Trophoblast cell (in vitro differentiated cells and primary cell): ENCODE measurements at regions not wholly inside any gene's neighbourhood (a gene's known extent, or its start where the extent isn't known, plus 50 kb on each side); places are given as distances from the start of the nearest gene placed in this dataset.
"Not testable (repeated sequence)": the region's sequence is repeated elsewhere in the genome, so short reads cannot be mapped to it uniquely, and the experiment has no call there.

ENCODE experiments used
- DNase-seq, 2 donors: peaks; one replicate each; pipeline ENCODE4 v3.0.0-alpha.2; 2016
- H2AFZ ChIP-seq: 2 replicates; pipeline ENCODE4 v1.6.1; 2013; ENCODE audit warnings: low read length, moderate library complexity, mild to moderate bottlenecking; ENCODE audit not compliant: insufficient read depth, poor library complexity
- H2AK5ac ChIP-seq: 2 replicates; pipeline ENCODE4 v1.6.1; 2013; ENCODE audit warnings: mild to moderate bottlenecking, low read length
- H2BK120ac ChIP-seq: 2 replicates; pipeline ENCODE4 v1.6.1; 2013; ENCODE audit warnings: low read length, mild to moderate bottlenecking, moderate library complexity; ENCODE audit not compliant: insufficient read depth, poor library complexity
- H2BK12ac ChIP-seq: 2 replicates; pipeline ENCODE4 v1.6.1; 2013; ENCODE audit warnings: mild to moderate bottlenecking, low read length, moderate library complexity
- H2BK5ac ChIP-seq: 2 replicates; pipeline ENCODE4 v1.6.1; 2013; ENCODE audit warnings: low read length, low read depth, moderate library complexity, mild to moderate bottlenecking; ENCODE audit not compliant: poor library complexity
- H3K14ac ChIP-seq: 2 replicates; pipeline ENCODE4 v1.6.1; 2013; ENCODE audit warnings: mild to moderate bottlenecking, low read length
- H3K18ac ChIP-seq: 2 replicates; pipeline ENCODE4 v1.6.1; 2013; ENCODE audit warnings: mild to moderate bottlenecking, low read length
- H3K23ac ChIP-seq: 2 replicates; pipeline ENCODE4 v1.6.1; 2013; ENCODE audit warnings: low read length
- H3K27ac ChIP-seq: 2 replicates; pipeline ENCODE4 v1.5.1; 2013; ENCODE audit warnings: low read depth, mild to moderate bottlenecking, inconsistent platforms, low read length, moderate library complexity
- H3K27me3 ChIP-seq: 2 replicates; pipeline ENCODE4 v1.6.1; 2013; ENCODE audit warnings: inconsistent platforms, mild to moderate bottlenecking, low read length, moderate library complexity; ENCODE audit not compliant: insufficient read depth
- H3K36me3 ChIP-seq, 2 experiments: 1 replicate in 1 of 2; 2 replicates in 1 of 2; pipeline ENCODE4 v1.6.1; 2013; ENCODE audit warnings: low read length in 2 of 2, mild to moderate bottlenecking in 2 of 2, moderate library complexity in 1 of 2; ENCODE audit not compliant: insufficient read depth in 2 of 2, control insufficient read depth in 1 of 2
- H3K4ac ChIP-seq: 2 replicates; pipeline ENCODE4 v1.6.1; 2013; ENCODE audit warnings: low read depth, mild to moderate bottlenecking, low read length, moderate library complexity
- H3K4me1 ChIP-seq, 2 experiments: 1 replicate in 1 of 2; 2 replicates in 1 of 2; pipeline ENCODE4 v1.6.1; 2013; ENCODE audit warnings: low read length in 2 of 2, mild to moderate bottlenecking in 2 of 2, moderate library complexity in 1 of 2; ENCODE audit not compliant: insufficient read depth in 2 of 2, control insufficient read depth in 1 of 2
- H3K4me2 ChIP-seq: 2 replicates; pipeline ENCODE4 v1.6.1; 2013; ENCODE audit warnings: inconsistent platforms, mild to moderate bottlenecking, low read length, moderate library complexity
- H3K4me3 ChIP-seq: 2 replicates; pipeline ENCODE4 v1.5.1; 2013; ENCODE audit warnings: mild to moderate bottlenecking, low read depth, low read length, inconsistent platforms
- H3K79me1 ChIP-seq: one replicate; pipeline ENCODE4 v1.6.1; 2013; ENCODE audit warnings: low read length
- H3K79me2 ChIP-seq: 2 replicates; pipeline ENCODE4 v1.6.1; 2013; ENCODE audit warnings: low read length, mild to moderate bottlenecking; ENCODE audit not compliant: control insufficient read depth, insufficient read depth, poor library complexity
- H3K9ac ChIP-seq: 2 replicates; pipeline ENCODE4 v1.6.1; 2013; ENCODE audit warnings: mild to moderate bottlenecking, low read length
- H3K9me3 ChIP-seq: 2 replicates; pipeline ENCODE4 v1.6.1; 2013; ENCODE audit warnings: low read depth, mild to moderate bottlenecking, control low read depth, inconsistent platforms, low read length; ENCODE audit not compliant: insufficient read depth
- H4K12ac ChIP-seq: 2 replicates; pipeline ENCODE4 v1.6.1; 2013; ENCODE audit warnings: low read depth, mild to moderate bottlenecking, low read length, moderate library complexity
- H4K8ac ChIP-seq: 2 replicates; pipeline ENCODE4 v1.6.1; 2013; ENCODE audit warnings: low read depth, mild to moderate bottlenecking, low read length, moderate library complexity
- H4K91ac ChIP-seq: one replicate; pipeline ENCODE4 v1.6.1; 2013; ENCODE audit warnings: low read depth, mild to moderate bottlenecking, low read length, moderate library complexity
- WGBS: extraction: QIAGEN DNeasy Blood & Tissue Kit; methylation state at CpG from one replicate; pipeline ENCODE4 v1.1.7; 2013; ENCODE audit warnings: missing lambda C conversion rate; ENCODE audit not compliant: insufficient read length, insufficient coverage; ENCODE audit errors: extremely low coverage; 5-methylcytosine and 5-hydroxymethylcytosine counted together

GRCh38 chrX:27163236-27163635 is 299.9 kb downstream of the PPP4R3C start:
- no peak overlapping the region for H2AFZ ChIP-seq
- no peak overlapping the region for H2BK5ac ChIP-seq
- no peak overlapping the region for H3K18ac ChIP-seq
- H3K79me1 ChIP-seq = no peaks in the 10 kb centered on the region
- no peak overlapping the region for H4K12ac ChIP-seq
- no peak overlapping the region for H3K4me3 ChIP-seq
- WGBS = no CpG with 5 or more reads among the region's 4 CpGs
- no peak overlapping the region for H3K9ac ChIP-seq
- H2AK5ac ChIP-seq = no peak overlapping the region
- H3K27ac ChIP-seq = no peak overlapping the region
- H3K27me3 ChIP-seq = no peaks in the 10 kb centered on the region
- no peaks in the 10 kb centered on the region for H3K4me1 ChIP-seq
- H3K4ac ChIP-seq = no peak overlapping the region
- H3K9me3 ChIP-seq = no peaks in the 10 kb centered on the region
- H4K91ac ChIP-seq = no peak overlapping the region
- no peak overlapping the region for H2BK12ac ChIP-seq
- DNase-seq = no peak
- no peak overlapping the region for H3K23ac ChIP-seq
- H3K36me3 ChIP-seq = no peaks in the 10 kb centered on the region
- no peak overlapping the region for H3K14ac ChIP-seq
- H2BK120ac ChIP-seq = no peak overlapping the region
- H4K8ac ChIP-seq = no peak overlapping the region
- no peak overlapping the region for H3K4me2 ChIP-seq
- no peaks in the 10 kb centered on the region for H3K79me2 ChIP-seq

- H4K8ac ChIP-seq = no peak overlapping the region
- no peak overlapping the region for H3K14ac ChIP-seq
- no peaks in the 10 kb centered on the region for H3K27me3 ChIP-seq
- H3K4me1 ChIP-seq = no peaks in the 10 kb centered on the region
- H2BK12ac ChIP-seq = no peak overlapping the region
- no peak overlapping the region for H2AK5ac ChIP-seq
- H3K9me3 ChIP-seq = no peaks in the 10 kb centered on the region
- no peaks in the 10 kb centered on the region for H3K79me2 ChIP-seq
- DNase-seq = no peak
- H2BK120ac ChIP-seq = no peak overlapping the region
- no peak overlapping the region for H4K12ac ChIP-seq
- no peak overlapping the region for H2AFZ ChIP-seq
- H3K9ac ChIP-seq = no peak overlapping the region
- no peak overlapping the region for H2BK5ac ChIP-seq
- H3K18ac ChIP-seq = no peak overlapping the region
- H3K4ac ChIP-seq = no peak overlapping the region
- no peak overlapping the region for H3K27ac ChIP-seq
- H3K4me3 ChIP-seq = no peak overlapping the region
- no peak overlapping the region for H4K91ac ChIP-seq
- no peak overlapping the region for H3K23ac ChIP-seq
- WGBS = no CpG with 5 or more reads among the region's 1 CpG
- no peaks in the 10 kb centered on the region for H3K36me3 ChIP-seq
- H3K4me2 ChIP-seq = no peak overlapping the region
- H3K79me1 ChIP-seq = no peaks in the 10 kb centered on the region
Measured at GRCh38 chrX:27162496-27162895, 300.6 kb downstream of the PPP4R3C start.

- not testable (repeated sequence) for H2BK120ac ChIP-seq, H2AK5ac ChIP-seq, H3K4me3 ChIP-seq, H2BK12ac ChIP-seq, H4K12ac ChIP-seq, H3K79me1 ChIP-seq, H3K27ac ChIP-seq, H3K4ac ChIP-seq, DNase-seq, H3K14ac ChIP-seq, H3K4me1 ChIP-seq, H4K8ac ChIP-seq, H3K23ac ChIP-seq, H3K4me2 ChIP-seq, H2AFZ ChIP-seq, H3K27me3 ChIP-seq, H4K91ac ChIP-seq, H2BK5ac ChIP-seq, H3K9ac ChIP-seq, H3K9me3 ChIP-seq, H3K79me2 ChIP-seq, H3K18ac ChIP-seq, H3K36me3 ChIP-seq
- no CpG with 5 or more reads among the region's 21 CpGs for WGBS
Measured at GRCh38 chrX:27156921-27157320, 306.2 kb downstream of the PPP4R3C start.

- Histone ChIP-seq H3K4me2 (no peak overlapping the region), H3K9ac (no peak overlapping the region), H4K8ac (no peak overlapping the region), H4K12ac (no peak overlapping the region), H2BK120ac (no peak overlapping the region), H3K4me1 (no peaks in the 10 kb centered on the region), H3K36me3 (no peaks in the 10 kb centered on the region), H2AK5ac (no peak overlapping the region), H3K27me3 (no peaks in the 10 kb centered on the region), H3K23ac (no peak overlapping the region), H3K4me3 (no peak overlapping the region), H2BK12ac (no peak overlapping the region), H3K18ac (no peak overlapping the region), H3K79me2 (no peaks in the 10 kb centered on the region), H3K14ac (no peak overlapping the region), H3K27ac (no peak overlapping the region), H4K91ac (no peak overlapping the region), H3K9me3 (no peaks in the 10 kb centered on the region), H3K79me1 (no peaks in the 10 kb centered on the region), H2AFZ (no peak overlapping the region), H2BK5ac (no peak overlapping the region), H3K4ac (no peak overlapping the region)
- DNase-seq = no peak
- no CpG with 5 or more reads among the region's 1 CpG for WGBS
Measured at GRCh38 chrX:27136325-27136724, 326.8 kb downstream of the PPP4R3C start.
